Ascending aorta (tissue), 2 donors: ENCODE measurements at regions not wholly inside any gene's neighbourhood (a gene's known extent, or its start where the extent isn't known, plus 50 kb on each side); places are given as distances from the start of the nearest gene placed in this dataset.
A peak's percentile ranks its signal among the peaks of the same experiment; 100 is the strongest.

Experiments used
- DNase-seq, 2 donors: peaks; one replicate each; pipeline ENCODE4 v3.0.0-alpha.2; 2019; ENCODE audit warnings: low spot score in 2 of 2
- H3K27ac ChIP-seq, 2 donors: fragments of 200-600 bp; sonication (generic); one replicate each; pipeline ENCODE4 v1.5.1; 2016 to 2017; ENCODE audit warnings: mild to moderate bottlenecking in 1 of 2
- H3K27me3 ChIP-seq: fragments of 200-600 bp; sonication (generic); one replicate; pipeline ENCODE4 v1.5.1; 2017
- H3K36me3 ChIP-seq, 2 donors: fragments of 200-600 bp; sonication (generic); one replicate each; pipeline ENCODE4 v1.5.1; 2016
- H3K4me1 ChIP-seq, 2 donors: fragments of 200-600 bp; sonication (generic); one replicate each; pipeline ENCODE4 v1.5.1; 2016 to 2017; ENCODE audit warnings: mild to moderate bottlenecking in 1 of 2
- H3K4me3 ChIP-seq, 2 donors: fragments of 200-600 bp; sonication (generic); one replicate each; pipeline ENCODE4 v1.5.1; 2016 to 2017; ENCODE audit warnings: mild to moderate bottlenecking in 1 of 2
- H3K9me3 ChIP-seq, 2 donors: fragments of 200-600 bp; sonication (generic); one replicate each; pipeline ENCODE4 v1.5.1; 2016
- intact Hi-C: fragments of 100-400 bp; cut with DNase I; formaldehyde crosslinking; loops from one replicate; pipeline ENCODE4 v1.15.1; 2023
- TF ChIP-seq, protein P1 (sequence below), 3 experiments: fragments of 200-600 bp in 2 of 3; fragments of 450-650 bp in 1 of 3; sonication (generic) in 2 of 3; IDR thresholded peaks; one replicate each; pipeline ENCODE4 v1.5.1; 2016 to 2019; ENCODE audit warnings: antibody characterized with exemption in 3 of 3, mild to moderate bottlenecking in 1 of 3, moderate library complexity in 1 of 3

DNA sequence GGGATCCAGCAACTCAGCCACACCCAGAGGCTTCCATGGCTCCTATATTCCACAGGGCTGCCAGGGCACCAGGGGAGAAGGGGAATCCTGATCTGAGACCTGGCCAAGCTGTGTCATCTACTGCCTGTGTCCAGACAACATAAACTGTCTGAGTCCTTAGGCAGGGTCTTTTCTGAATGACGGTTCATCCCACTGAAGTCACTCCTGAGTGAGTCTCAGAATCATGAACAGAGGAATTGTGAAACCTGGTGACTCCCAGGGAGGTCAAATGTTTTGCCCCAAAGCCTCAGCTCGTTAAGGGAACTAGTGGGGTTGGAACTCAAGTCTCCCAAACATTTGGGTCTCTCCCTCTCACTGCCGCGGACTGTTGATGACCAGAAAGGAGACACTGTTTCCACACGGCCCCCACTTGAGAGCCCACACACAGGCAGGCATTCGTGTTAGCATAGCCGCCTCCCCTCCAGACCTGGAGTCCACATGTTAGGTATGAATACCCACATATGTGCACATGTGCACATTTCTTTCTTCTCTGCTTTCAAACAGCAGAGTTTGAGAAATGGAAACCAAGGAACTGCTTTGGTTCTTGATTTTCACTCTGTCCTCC, 87.2 kb upstream of the KCNK12 start:
- H3K27ac ChIP-seq: no peak overlapping the region
- H3K36me3 ChIP-seq: no peaks in the 10 kb centered on the region
- DNase-seq: peak in 1 of 2 donors; percentile 27
- H3K27me3 ChIP-seq: no peaks in the 10 kb centered on the region
- H3K9me3 ChIP-seq: no peaks in the 10 kb centered on the region
- H3K4me3 ChIP-seq: no peak overlapping the region
- TF ChIP-seq, protein P1, sequence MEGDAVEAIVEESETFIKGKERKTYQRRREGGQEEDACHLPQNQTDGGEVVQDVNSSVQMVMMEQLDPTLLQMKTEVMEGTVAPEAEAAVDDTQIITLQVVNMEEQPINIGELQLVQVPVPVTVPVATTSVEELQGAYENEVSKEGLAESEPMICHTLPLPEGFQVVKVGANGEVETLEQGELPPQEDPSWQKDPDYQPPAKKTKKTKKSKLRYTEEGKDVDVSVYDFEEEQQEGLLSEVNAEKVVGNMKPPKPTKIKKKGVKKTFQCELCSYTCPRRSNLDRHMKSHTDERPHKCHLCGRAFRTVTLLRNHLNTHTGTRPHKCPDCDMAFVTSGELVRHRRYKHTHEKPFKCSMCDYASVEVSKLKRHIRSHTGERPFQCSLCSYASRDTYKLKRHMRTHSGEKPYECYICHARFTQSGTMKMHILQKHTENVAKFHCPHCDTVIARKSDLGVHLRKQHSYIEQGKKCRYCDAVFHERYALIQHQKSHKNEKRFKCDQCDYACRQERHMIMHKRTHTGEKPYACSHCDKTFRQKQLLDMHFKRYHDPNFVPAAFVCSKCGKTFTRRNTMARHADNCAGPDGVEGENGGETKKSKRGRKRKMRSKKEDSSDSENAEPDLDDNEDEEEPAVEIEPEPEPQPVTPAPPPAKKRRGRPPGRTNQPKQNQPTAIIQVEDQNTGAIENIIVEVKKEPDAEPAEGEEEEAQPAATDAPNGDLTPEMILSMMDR (IDR thresholded peaks at IDR 0.05): no peak
- intact Hi-C loops: no loop called here
- no peaks in the 10 kb centered on the region for H3K4me1 ChIP-seq

GRCh38 chr2:47656715-47657600, 86.2 kb upstream of the KCNK12 start:
- Histone ChIP-seq H3K27ac (no peak overlapping the region), H3K36me3 (no peaks in the 10 kb centered on the region), H3K9me3 (no peaks in the 10 kb centered on the region), H3K4me1 (no peaks in the 10 kb centered on the region), H3K4me3 (no peak overlapping the region), H3K27me3 (no peaks in the 10 kb centered on the region)
- TF ChIP-seq, protein P1 (IDR thresholded peaks at IDR 0.05): no peak
- intact Hi-C loops: no loop called here
- peak in 1 of 2 donors; percentile 12 for DNase-seq

- H3K36me3 ChIP-seq: no peaks in the 10 kb centered on the region
- no peaks in the 10 kb centered on the region for H3K27me3 ChIP-seq
- DNase-seq: no peak
- TF ChIP-seq, protein P1 (IDR thresholded peaks at IDR 0.05): no peak
- no peaks in the 10 kb centered on the region for H3K4me1 ChIP-seq
- H3K9me3 ChIP-seq: no peaks in the 10 kb centered on the region
- intact Hi-C loops: no loop called here
- H3K27ac ChIP-seq: no peak overlapping the region
- no peak overlapping the region for H3K4me3 ChIP-seq
Measured at GRCh38 chr2:47655563-47655880, 84.7 kb upstream of the KCNK12 start.

GRCh38 chr2:47654790-47655562, 84.2 kb upstream of the KCNK12 start:
- no peaks in the 10 kb centered on the region for H3K9me3 ChIP-seq
- intact Hi-C loops: no loop called here
- no peaks in the 10 kb centered on the region for H3K36me3 ChIP-seq
- H3K27me3 ChIP-seq: no peaks in the 10 kb centered on the region
- H3K4me1 ChIP-seq: no peaks in the 10 kb centered on the region
- H3K27ac ChIP-seq: no peak overlapping the region
- no peak for DNase-seq
- TF ChIP-seq, protein P1 (IDR thresholded peaks at IDR 0.05): no peak
- no peak overlapping the region for H3K4me3 ChIP-seq

- Histone ChIP-seq H3K27ac (no peak overlapping the region), H3K27me3 (no peaks in the 10 kb centered on the region), H3K4me1 (no peaks in the 10 kb centered on the region), H3K36me3 (no peaks in the 10 kb centered on the region), H3K9me3 (no peaks in the 10 kb centered on the region), H3K4me3 (no peak overlapping the region)
- intact Hi-C loops: no loop called here
- DNase-seq: no peak
- TF ChIP-seq, protein P1 (IDR thresholded peaks at IDR 0.05): no peak
Measured at GRCh38 chr2:47653902-47654789, 83.4 kb upstream of the KCNK12 start.
